Spleen (tissue), 7 donors: ENCODE measurements at regions not wholly inside any gene's neighbourhood (a gene's known extent, or its start where the extent isn't known, plus 50 kb on each side); places are given as distances from the start of the nearest gene placed in this dataset.

Experiments
- CTCF ChIP-seq, 11 experiments: fragments of 200-600 bp in 7 of 11; fragments of 450-650 bp in 4 of 11; sonication (generic) in 4 of 11; IDR thresholded peaks in 8 of 11; conservative IDR thresholded peaks in 3 of 11; 1 replicate in 7 of 11; 2 replicates in 4 of 11; pipeline versions ENCODE4 v1.4.0 to v1.8.0; 2016 to 2021; ENCODE audit warnings: antibody characterized with exemption in 11 of 11, inconsistent platforms in 4 of 11, mild to moderate bottlenecking in 1 of 11
- POLR2A ChIP-seq, 3 donors: fragments of 450-650 bp; IDR thresholded peaks; one replicate each; pipeline ENCODE4 v1.5.1; 2017; ENCODE audit warnings: antibody characterized with exemption in 3 of 3, mild to moderate bottlenecking in 1 of 3
- POLR2AphosphoS5 ChIP-seq, 3 donors: sonication (generic); formaldehyde crosslinking; IDR thresholded peaks; one replicate each; pipeline ENCODE4 v1.5.1; 2017; ENCODE audit warnings: antibody characterized with exemption in 3 of 3
- donor health status: DM: no; HTN: no; CAD: no; lungs with moderate emphysema.
- donor health status: DM: no; HTN: no; CAD: no.
- donor health status: DM: no; HTN: no; CAD: no.

- no peak for TF ChIP-seq CTCF (IDR thresholded peaks at IDR 0.05 in 8 of 11, conservative IDR thresholded peaks at IDR 0.05 in 3 of 11)
- no peak for TF ChIP-seq POLR2A (IDR thresholded peaks at IDR 0.05)
- TF ChIP-seq POLR2AphosphoS5 (IDR thresholded peaks at IDR 0.05), result no peak
Measured at GRCh38 chr2:120851116-120851773, 115.6 kb downstream of the GLI2 start.
